Stomach (tissue), 8 donors: ENCODE measurements at regions not wholly inside any gene's neighbourhood (a gene's known extent, or its start where the extent isn't known, plus 50 kb on each side); places are given as distances from the start of the nearest gene placed in this dataset.

Source experiments
- DNase-seq, 2 donors: peaks; one replicate each; pipeline versions ENCODE4 v3.0.0 to v3.0.0-alpha.2; 2013 to 2019
- H3K27ac ChIP-seq, 5 donors: fragments of 200-600 bp in 4 of 5; sonication (generic) in 4 of 5; one replicate each; pipeline ENCODE4 v1.5.1; 2013 to 2019; ENCODE audit warnings: mild to moderate bottlenecking in 1 of 5, moderate library complexity in 1 of 5
- H3K27me3 ChIP-seq, 3 donors: fragments of 200-600 bp; sonication (generic); one replicate each; pipeline ENCODE4 v1.5.1; 2017 to 2019; ENCODE audit warnings: mixed run types in 1 of 3
- H3K36me3 ChIP-seq, 4 donors: fragments of 200-600 bp; sonication (generic); 1 replicate in 3 of 4; 2 replicates in 1 of 4; pipeline ENCODE4 v1.5.1; 2016 to 2019
- H3K4me1 ChIP-seq, 4 donors: fragments of 200-600 bp; sonication (generic); one replicate each; pipeline ENCODE4 v1.5.1; 2016 to 2019
- H3K4me3 ChIP-seq, 4 donors: fragments of 200-600 bp; sonication (generic) in 3 of 4; one replicate each; pipeline ENCODE4 v1.5.1; 2016 to 2019; ENCODE audit warnings: mild to moderate bottlenecking in 1 of 4
- H3K9me3 ChIP-seq, 4 donors: fragments of 200-600 bp; sonication (generic); one replicate each; pipeline ENCODE4 v1.5.1; 2016 to 2019
- CTCF ChIP-seq, 7 experiments: fragments of 450-650 bp in 4 of 7; fragments of 200-600 bp in 3 of 7; sonication (generic) in 3 of 7; IDR thresholded peaks; one replicate each; pipeline ENCODE4 v1.5.1; 2016 to 2019; ENCODE audit warnings: antibody characterized with exemption in 7 of 7, control low read depth in 2 of 7, mild to moderate bottlenecking in 1 of 7
- EP300 ChIP-seq: sonication (generic); formaldehyde crosslinking; IDR thresholded peaks from one replicate; pipeline ENCODE4 v1.6.1; 2017; ENCODE audit warnings: antibody characterized with exemption
- POLR2A ChIP-seq, 4 donors: fragments of 450-650 bp; IDR thresholded peaks; one replicate each; pipeline ENCODE4 v1.6.1; 2016; ENCODE audit warnings: antibody characterized with exemption in 4 of 4, control low read depth in 2 of 4, mild to moderate bottlenecking in 1 of 4, moderate library complexity in 1 of 4
- POLR2AphosphoS5 ChIP-seq, 3 donors: sonication (generic); formaldehyde crosslinking; IDR thresholded peaks; one replicate each; pipeline ENCODE4 v1.6.1; 2016; ENCODE audit warnings: antibody characterized with exemption in 3 of 3
- WGBS, 5 donors: extraction: QIAGEN DNeasy Blood & Tissue Kit in 3 of 5; methylation state at CpG; one replicate each; pipeline versions ENCODE4 v1.1.5 to v1.1.7; 2013 to 2018; 5-methylcytosine and 5-hydroxymethylcytosine counted together
- intact Hi-C: fragments of 100-400 bp; cut with DNase I; formaldehyde crosslinking; loops from one replicate; pipeline ENCODE4 v1.15.1; 2023; ENCODE audit warnings: low total_unique reads
- donor health status: healthy with polysubstance abuse.
- donor health status: Bipolar disorder and iron deficiency.
- donor health status: healthy.

GRCh38 chr9:71552480-71552879 is 215.8 kb downstream of the CEMIP2 start:
- no peaks in the 10 kb centered on the region for H3K36me3 ChIP-seq
- intact Hi-C loops = no loop called here
- H3K9me3 ChIP-seq = no peaks in the 10 kb centered on the region
- TF ChIP-seq POLR2A (IDR thresholded peaks at IDR 0.05) (no peak), POLR2AphosphoS5 (IDR thresholded peaks at IDR 0.05) (no peak), EP300 (no peak), CTCF (IDR thresholded peaks at IDR 0.05) (no peak)
- H3K27me3 ChIP-seq = peaks cover 0 to 13% (median 0%) of the 10 kb centered on the region in 3 donors
- H3K27ac ChIP-seq = no peak overlapping the region
- no peak overlapping the region for H3K4me3 ChIP-seq
- H3K4me1 ChIP-seq = no peaks in the 10 kb centered on the region
- DNase-seq = peak in 1 of 2 donors; percentile 7
- WGBS, 5 donors = 11 to 17% (median 16%) methylated on average over 7 of the region's 7 CpGs

GRCh38 chr9:71549023-71549422 is 219.3 kb downstream of the CEMIP2 start:
- no peaks in the 10 kb centered on the region for H3K9me3 ChIP-seq

GRCh38 chr9:71544464-71544863 is 223.8 kb downstream of the CEMIP2 start:
- intact Hi-C loops = no loop called here
- H3K27me3 ChIP-seq = no peaks in the 10 kb centered on the region
- no peak for DNase-seq
- H3K4me1 ChIP-seq = no peaks in the 10 kb centered on the region
- WGBS, 5 donors = 75 to 91% (median 83%) methylated on average over 4 of the region's 4 CpGs
- H3K36me3 ChIP-seq = no peaks in the 10 kb centered on the region
- H3K27ac ChIP-seq = no peak overlapping the region
- no peak overlapping the region for H3K4me3 ChIP-seq
- no peaks in the 10 kb centered on the region for H3K9me3 ChIP-seq
- TF ChIP-seq EP300 = no peak
- no peak for TF ChIP-seq POLR2AphosphoS5 (IDR thresholded peaks at IDR 0.05)
- TF ChIP-seq CTCF (IDR thresholded peaks at IDR 0.05) = no peak
- no peak for TF ChIP-seq POLR2A (IDR thresholded peaks at IDR 0.05)

More at GRCh38 chr9:71549023-71549422, 219.3 kb downstream of the CEMIP2 start:
- intact Hi-C loops = no loop called here
- 56 to 72% (median 59%) methylated on average over 2 of the region's 2 CpGs for WGBS, 5 donors
- Histone ChIP-seq H3K27ac (no peak overlapping the region), H3K4me3 (no peak overlapping the region), H3K4me1 (no peaks in the 10 kb centered on the region), H3K27me3 (peaks cover 0 to 13% (median 0%) of the 10 kb centered on the region in 3 donors), H3K36me3 (no peaks in the 10 kb centered on the region)
- no peak for DNase-seq
- TF ChIP-seq CTCF (IDR thresholded peaks at IDR 0.05) = no peak
- TF ChIP-seq EP300 = no peak
- no peak for TF ChIP-seq POLR2A (IDR thresholded peaks at IDR 0.05)
- no peak for TF ChIP-seq POLR2AphosphoS5 (IDR thresholded peaks at IDR 0.05)

GRCh38 chr9:71541436-71541835 is 226.9 kb downstream of the CEMIP2 start:
- intact Hi-C loops = no loop called here

More at GRCh38 chr9:71541436-71541835, 226.9 kb downstream of the CEMIP2 start:
- Histone ChIP-seq H3K27me3 (no peaks in the 10 kb centered on the region), H3K27ac (no peak overlapping the region), H3K9me3 (no peaks in the 10 kb centered on the region), H3K4me1 (no peaks in the 10 kb centered on the region), H3K36me3 (no peaks in the 10 kb centered on the region), H3K4me3 (no peak overlapping the region)
- TF ChIP-seq CTCF (IDR thresholded peaks at IDR 0.05) = no peak
- TF ChIP-seq POLR2A (IDR thresholded peaks at IDR 0.05) = no peak
- TF ChIP-seq POLR2AphosphoS5 (IDR thresholded peaks at IDR 0.05) = no peak
- TF ChIP-seq EP300 = no peak
- 88 to 96% (median 91%) methylated on average over 2 of the region's 2 CpGs for WGBS, 5 donors
- DNase-seq = no peak
